ENCODE measurements at regions not wholly inside any gene's neighbourhood (a gene's known extent, or its start where the extent isn't known, plus 50 kb on each side); places are given as distances from the start of the nearest gene placed in this dataset.

DNA sequence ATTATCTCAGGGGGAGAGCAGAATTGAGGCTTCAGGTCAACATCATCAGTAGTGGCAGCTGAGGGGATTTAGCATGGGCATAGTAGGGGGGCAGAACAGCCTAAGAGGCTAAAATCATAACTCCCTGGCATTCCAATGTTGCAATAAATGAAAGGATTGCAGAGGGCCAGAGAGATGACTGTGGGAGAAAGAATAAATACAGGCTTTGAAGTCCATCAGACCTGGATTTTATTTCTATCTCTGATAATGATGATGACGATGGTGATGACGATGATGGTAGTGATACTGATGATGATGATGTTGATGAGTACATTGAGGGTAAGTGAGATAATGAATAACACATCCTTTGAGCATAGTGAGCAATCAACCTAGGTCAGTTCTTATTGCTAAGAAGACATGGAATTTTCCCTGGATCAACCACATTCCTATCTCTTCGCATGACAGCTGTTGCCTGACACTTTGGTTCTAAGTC, 107.4 kb upstream of the CDH11 start:
- TF ChIP-seq, protein P1, sequence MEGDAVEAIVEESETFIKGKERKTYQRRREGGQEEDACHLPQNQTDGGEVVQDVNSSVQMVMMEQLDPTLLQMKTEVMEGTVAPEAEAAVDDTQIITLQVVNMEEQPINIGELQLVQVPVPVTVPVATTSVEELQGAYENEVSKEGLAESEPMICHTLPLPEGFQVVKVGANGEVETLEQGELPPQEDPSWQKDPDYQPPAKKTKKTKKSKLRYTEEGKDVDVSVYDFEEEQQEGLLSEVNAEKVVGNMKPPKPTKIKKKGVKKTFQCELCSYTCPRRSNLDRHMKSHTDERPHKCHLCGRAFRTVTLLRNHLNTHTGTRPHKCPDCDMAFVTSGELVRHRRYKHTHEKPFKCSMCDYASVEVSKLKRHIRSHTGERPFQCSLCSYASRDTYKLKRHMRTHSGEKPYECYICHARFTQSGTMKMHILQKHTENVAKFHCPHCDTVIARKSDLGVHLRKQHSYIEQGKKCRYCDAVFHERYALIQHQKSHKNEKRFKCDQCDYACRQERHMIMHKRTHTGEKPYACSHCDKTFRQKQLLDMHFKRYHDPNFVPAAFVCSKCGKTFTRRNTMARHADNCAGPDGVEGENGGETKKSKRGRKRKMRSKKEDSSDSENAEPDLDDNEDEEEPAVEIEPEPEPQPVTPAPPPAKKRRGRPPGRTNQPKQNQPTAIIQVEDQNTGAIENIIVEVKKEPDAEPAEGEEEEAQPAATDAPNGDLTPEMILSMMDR (IDR thresholded peaks at IDR 0.05; ENCODE audit: insufficient read depth, missing control alignments) = no peak
- no peak for DNase-seq (ENCODE audit: insufficient read length, low spot score)
- no peak for FAIRE-seq

DNA sequence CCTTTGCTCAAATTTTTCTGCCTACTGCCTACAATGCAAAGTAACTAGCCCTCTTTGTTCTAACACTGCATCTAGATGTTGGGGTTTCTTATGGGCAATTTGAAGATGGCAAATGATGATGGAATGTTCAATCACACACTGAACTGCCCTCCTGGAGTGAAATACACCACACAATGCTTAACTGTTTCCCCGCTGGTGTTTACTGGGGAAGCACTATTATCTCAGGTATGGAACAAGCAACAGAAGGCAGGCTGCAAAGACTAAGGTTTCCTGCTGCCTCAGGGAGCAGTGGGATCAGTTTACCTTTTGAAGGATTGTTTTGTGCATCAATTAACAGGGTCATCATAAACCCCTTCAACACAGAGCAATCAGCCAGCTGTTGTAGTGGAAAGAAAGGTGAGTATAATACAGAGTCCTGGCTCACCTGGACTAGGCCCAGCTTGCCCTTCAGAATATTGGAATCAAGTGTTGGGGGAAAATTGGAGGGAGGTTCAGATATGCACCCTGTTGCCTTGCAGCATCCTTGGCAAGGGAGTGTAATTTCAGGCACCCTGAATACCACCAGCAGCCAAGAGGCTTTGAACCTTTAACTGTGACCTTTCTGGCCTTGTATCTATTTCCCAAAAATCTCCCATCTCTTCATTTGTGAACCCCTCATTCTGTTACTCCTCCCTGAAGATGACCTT, 105.4 kb upstream of the CDH11 start:
- DNase-seq (ENCODE audit: insufficient read length, low spot score) (no peak), FAIRE-seq (no peak)
- TF ChIP-seq, protein P1 (IDR thresholded peaks at IDR 0.05; ENCODE audit: insufficient read depth, missing control alignments) = no peak

DNA sequence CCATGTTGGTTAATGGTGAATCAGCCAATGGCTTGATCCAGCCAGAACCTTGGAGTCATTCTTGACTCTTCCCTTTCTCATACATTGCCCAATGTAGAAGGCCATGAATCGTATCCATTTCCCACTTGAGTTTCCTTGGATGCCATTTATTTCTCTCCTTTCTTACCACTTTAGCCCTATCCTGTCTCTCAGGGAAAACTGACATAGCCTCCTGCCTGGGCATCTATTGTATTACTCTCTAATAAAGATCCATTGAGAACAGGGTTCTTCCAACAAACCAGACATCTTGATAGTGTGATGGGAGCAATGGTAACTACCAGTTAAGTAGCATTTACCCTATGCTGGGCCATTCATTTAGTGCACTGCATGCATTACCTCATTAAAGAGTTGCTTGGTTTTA, 104.2 kb upstream of the CDH11 start:
- TF ChIP-seq, protein P1 (IDR thresholded peaks at IDR 0.05; ENCODE audit: insufficient read depth, missing control alignments) = no peak
- FAIRE-seq (no peak), DNase-seq (ENCODE audit: insufficient read length, low spot score) (no peak)

DNA sequence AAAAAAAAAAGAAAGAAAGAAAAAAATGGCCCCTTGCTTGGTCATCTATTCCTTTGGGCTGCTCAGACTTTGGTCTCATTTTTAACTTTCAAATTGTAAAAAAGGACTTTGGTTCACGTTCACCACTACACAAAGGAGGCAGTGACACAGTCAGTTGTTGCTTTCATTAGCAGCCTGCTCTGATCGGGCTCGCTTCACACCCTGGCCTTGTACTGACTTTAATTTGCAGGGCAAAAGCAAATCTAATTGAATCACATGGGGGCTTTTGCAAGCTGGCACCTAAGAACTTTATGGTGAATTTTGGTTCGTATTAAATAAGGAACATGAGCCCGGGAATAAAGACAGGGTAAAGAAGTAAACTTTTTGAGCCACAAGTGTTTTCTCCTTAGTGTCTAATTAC, 103.6 kb upstream of the CDH11 start:
- FAIRE-seq (no peak), DNase-seq (ENCODE audit: insufficient read length, low spot score) (no peak)
- TF ChIP-seq, protein P1 (IDR thresholded peaks at IDR 0.05; ENCODE audit: insufficient read depth, missing control alignments) = no peak

DNA sequence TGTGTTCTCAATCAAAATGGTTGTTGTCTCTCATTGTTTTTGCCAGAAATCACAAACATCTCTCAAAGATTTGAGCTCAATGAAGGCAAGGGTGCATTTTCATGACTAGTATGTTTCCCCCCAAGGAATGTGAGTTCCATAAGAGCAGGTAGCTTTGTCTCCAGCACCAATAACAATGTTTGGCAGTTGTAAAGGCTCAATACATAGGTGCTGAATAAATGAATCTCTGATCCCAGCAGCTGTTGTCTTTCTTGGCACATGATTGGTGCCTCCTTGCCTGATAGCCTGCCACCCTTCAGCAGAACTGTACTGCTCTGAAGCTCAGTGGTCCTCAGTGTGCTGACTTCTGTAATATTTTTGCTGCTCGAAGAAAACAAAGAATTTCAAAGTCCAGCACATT, 103.1 kb upstream of the CDH11 start:
- no peak for FAIRE-seq
- TF ChIP-seq, protein P1 (IDR thresholded peaks at IDR 0.05; ENCODE audit: insufficient read depth, missing control alignments) = no peak
- no peak for DNase-seq (ENCODE audit: insufficient read length, low spot score)

DNA sequence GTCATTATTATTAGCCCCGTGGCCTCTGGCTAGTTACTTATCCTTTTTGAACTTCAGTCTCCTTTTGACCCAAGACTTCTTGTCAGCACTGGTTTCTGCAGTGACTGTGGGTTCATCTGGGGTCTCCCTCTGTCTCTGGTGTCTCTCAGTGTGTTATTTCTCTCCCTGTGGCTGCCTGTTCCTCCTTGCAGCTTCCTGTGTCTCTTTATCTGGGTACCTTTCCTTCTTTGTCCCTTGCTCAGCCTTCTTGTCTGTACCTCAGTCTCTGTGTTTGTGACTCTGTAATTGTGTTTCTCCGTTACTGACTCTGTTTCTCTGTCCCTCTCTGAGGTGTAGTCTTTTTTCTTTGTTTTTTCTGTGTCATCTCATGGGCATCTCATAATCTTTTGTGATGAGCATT, 102.6 kb upstream of the CDH11 start:
- no peak for FAIRE-seq
- TF ChIP-seq, protein P1 (IDR thresholded peaks at IDR 0.05; ENCODE audit: insufficient read depth, missing control alignments) = no peak
- DNase-seq (ENCODE audit: insufficient read length, low spot score) = no peak

DNA sequence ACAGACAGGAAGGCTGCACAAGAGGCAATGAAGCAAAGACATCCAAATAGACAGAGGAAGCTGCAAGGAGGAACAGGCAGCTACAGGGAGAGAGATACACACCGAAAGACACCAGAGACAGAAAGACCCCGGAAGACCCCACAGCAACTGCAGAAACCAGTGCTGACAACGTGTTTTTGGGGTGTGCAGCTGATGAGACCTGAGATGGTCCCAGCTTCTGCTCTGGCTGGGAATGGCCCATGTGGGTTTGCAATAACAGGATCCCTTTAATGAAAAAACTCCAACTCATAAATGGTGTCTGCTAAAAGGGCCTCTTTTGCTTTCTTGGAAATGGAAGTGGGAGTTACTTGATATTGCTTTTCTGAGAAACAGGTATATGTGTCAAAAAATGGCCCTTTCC, 101.5 kb upstream of the CDH11 start:
- DNase-seq (ENCODE audit: insufficient read length, low spot score) (no peak), FAIRE-seq (no peak)
- TF ChIP-seq, protein P1 (IDR thresholded peaks at IDR 0.05; ENCODE audit: insufficient read depth, missing control alignments) = no peak

All from D721Med (cell line).